ENCODE measurements at regions not wholly inside any gene's neighbourhood (a gene's known extent, or its start where the extent isn't known, plus 50 kb on each side); places are given as distances from the start of the nearest gene placed in this dataset.

DNA sequence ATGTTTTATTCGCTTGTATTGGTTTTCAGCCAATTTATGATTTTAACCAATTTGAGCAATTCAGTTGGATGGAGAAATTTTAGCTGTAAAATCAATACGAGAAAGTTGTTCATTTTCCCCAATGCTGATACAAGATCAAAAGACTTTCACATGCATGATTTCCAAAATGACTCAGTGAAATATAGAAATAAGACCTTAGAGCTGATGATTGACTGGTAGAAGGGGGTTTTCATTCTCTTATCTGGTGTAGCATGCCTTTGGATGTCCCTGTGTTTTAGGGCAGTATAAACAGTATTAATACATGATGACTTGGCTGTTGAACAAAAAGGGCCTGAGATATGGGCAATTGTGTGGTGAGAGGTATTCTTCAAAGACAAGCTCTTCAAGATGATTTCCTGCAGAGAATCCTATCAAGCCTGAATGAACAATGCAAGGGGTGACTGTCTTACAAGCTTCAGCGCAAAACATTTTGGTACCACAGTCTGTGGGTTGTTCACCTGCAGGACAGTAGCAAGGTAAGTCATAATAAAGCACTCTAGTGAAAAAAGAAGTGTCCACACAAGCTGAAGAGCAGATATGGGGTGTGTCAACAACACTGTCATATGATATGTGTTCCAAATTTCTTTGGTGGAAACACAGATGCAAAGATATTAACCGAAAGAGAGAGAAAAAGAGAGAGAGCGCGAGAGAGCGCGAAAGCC lies 156.2 kb downstream of the TNFSF18 start:
- no peaks in the 10 kb centered on the region for H3K9me3 ChIP-seq (ENCODE audit: insufficient read depth in 2 of 2, low read depth in 1 of 2, low read length in 1 of 2)
- no peak overlapping the region for H2BK20ac ChIP-seq (ENCODE audit: low read length)
- no peaks in the 10 kb centered on the region for H3K79me1 ChIP-seq (ENCODE audit: low read depth, low read length)
- no peak overlapping the region for H3K9ac ChIP-seq (replicated peaks in 1 of 4; ENCODE audit: extremely low read depth in 1 of 4, low read depth in 3 of 4, low read length in 3 of 4)
- H2BK12ac ChIP-seq (ENCODE audit: low read depth, low read length): no peak overlapping the region
- no peak overlapping the region for H3K14ac ChIP-seq (ENCODE audit: insufficient read length)
- no peaks in the 10 kb centered on the region for H3K23me2 ChIP-seq (ENCODE audit: low read depth, low read length)
- H3K4me1 ChIP-seq (replicated peaks in 1 of 4; ENCODE audit: control insufficient read depth in 3 of 4, insufficient read depth in 4 of 4, low read length in 3 of 4): no peaks in the 10 kb centered on the region
- FAIRE-seq (no peak), DNase-seq (ENCODE audit: low read depth in 1 of 2, low spot score in 2 of 2) (no peak)
- H3K18ac ChIP-seq (ENCODE audit: extremely low read depth, low read length): no peak overlapping the region
- H3K4me2 ChIP-seq (ENCODE audit: insufficient read depth in 1 of 2, low read depth in 2 of 2, low read length in 2 of 2): no peak overlapping the region
- no peak overlapping the region for H4K8ac ChIP-seq (ENCODE audit: extremely low read depth, insufficient read depth, low read length)
- H4K20me1 ChIP-seq (replicated peaks in 1 of 2; ENCODE audit: control insufficient read depth in 1 of 2, insufficient read depth in 2 of 2, low read length in 2 of 2): no peaks in the 10 kb centered on the region
- H4K91ac ChIP-seq (replicated peaks; ENCODE audit: insufficient read length, low read length): no peak overlapping the region
- no peak overlapping the region for H4K5ac ChIP-seq (ENCODE audit: insufficient read length, low read depth, low read length)
- no peak overlapping the region for H3K4me3 ChIP-seq (ENCODE audit: extremely low read depth in 1 of 4, insufficient read depth in 2 of 4, low read depth in 3 of 4, low read length in 4 of 4)
- no peak overlapping the region for H2BK5ac ChIP-seq (ENCODE audit: low read depth, low read length)
- H2AK5ac ChIP-seq (ENCODE audit: low read depth, low read length): no peak overlapping the region
- H3K4ac ChIP-seq (replicated peaks; ENCODE audit: insufficient read length, low read depth, low read length): no peak overlapping the region
- WGBS, 2 experiments (ENCODE audit: extremely low coverage in 1 of 2, insufficient coverage in 1 of 2, insufficient read length in 1 of 2, insufficient replicate concordance in 2 of 2, low coverage in 1 of 2, low lambda C conversion rate in 2 of 2, missing lambda C conversion rate in 1 of 2): 80% methylated on average over 8 of the region's 8 CpGs; no CpG with 5 or more reads in 1 of the 2 experiments
- no peak overlapping the region for H3K56ac ChIP-seq (replicated peaks; ENCODE audit: insufficient read length, low read depth, low read length)
- CTCF ChIA-PET (ENCODE audit: partially characterized antibody): interaction anchor here (0.6 to 1.1 kb wide), 4 partner anchors 71 to 464 kb away, joined by 3 read pairs; no protein-coding TSS in a partner anchor
- H2BK15ac ChIP-seq (ENCODE audit: low read length): no peak overlapping the region
- H3K27ac ChIP-seq (ENCODE audit: low read depth, low read length): no peak overlapping the region
- H3K23ac ChIP-seq (ENCODE audit: insufficient read length): no peak overlapping the region
- no peaks in the 10 kb centered on the region for H3K36me3 ChIP-seq (ENCODE audit: control insufficient read depth in 2 of 4, insufficient read depth in 4 of 4, low read length in 3 of 4)
- no peak overlapping the region for H2BK120ac ChIP-seq (replicated peaks; ENCODE audit: low read depth, low read length)
- no peaks in the 10 kb centered on the region for H3K79me2 ChIP-seq (ENCODE audit: control insufficient read depth in 1 of 2, insufficient read depth in 2 of 2, low read length in 2 of 2)
- POLR2A ChIA-PET (ENCODE audit: partially characterized antibody): no interaction called here
- H3K27me3 ChIP-seq (replicated peaks in 1 of 4; ENCODE audit: control insufficient read depth in 3 of 4, extremely low read depth in 1 of 4, insufficient read depth in 3 of 4, low read length in 3 of 4): no peaks in the 10 kb centered on the region
- H2AFZ ChIP-seq (ENCODE audit: low read length): no peak overlapping the region
- no peak for TF ChIP-seq CREB1 (IDR thresholded peaks at IDR 0.05)
- TF ChIP-seq CEBPB (IDR thresholded peaks at IDR 0.05; ENCODE audit: low read depth, low read length): no peak
- no peak for TF ChIP-seq TAF1 (IDR thresholded peaks at IDR 0.05; ENCODE audit: low read depth, low read length)
- no peak for TF ChIP-seq PHF8 (conservative IDR thresholded peaks at IDR 0.05; ENCODE audit: low read depth, low read length)
- TF ChIP-seq MAFK (IDR thresholded peaks at IDR 0.05; ENCODE audit: low read depth, low read length): no peak
- TF ChIP-seq TEAD4 (IDR thresholded peaks at IDR 0.05; ENCODE audit: low read depth, low read length): no peak
- no peak for TF ChIP-seq POLR2A (IDR thresholded peaks at IDR 0.05; ENCODE audit: control extremely low read depth in 1 of 2, low read depth in 2 of 2, low read length in 2 of 2)
- TF ChIP-seq EGR1 (IDR thresholded peaks at IDR 0.05; ENCODE audit: borderline replicate concordance, low read depth, low read length): no peak
- TF ChIP-seq TAF7 (optimal IDR thresholded peaks at IDR 0.05; ENCODE audit: borderline replicate concordance, low read depth, low read length): no peak
- TF ChIP-seq NRF1 (IDR thresholded peaks at IDR 0.05; ENCODE audit: low read depth, low read length): no peak
- TF ChIP-seq, protein P1, sequence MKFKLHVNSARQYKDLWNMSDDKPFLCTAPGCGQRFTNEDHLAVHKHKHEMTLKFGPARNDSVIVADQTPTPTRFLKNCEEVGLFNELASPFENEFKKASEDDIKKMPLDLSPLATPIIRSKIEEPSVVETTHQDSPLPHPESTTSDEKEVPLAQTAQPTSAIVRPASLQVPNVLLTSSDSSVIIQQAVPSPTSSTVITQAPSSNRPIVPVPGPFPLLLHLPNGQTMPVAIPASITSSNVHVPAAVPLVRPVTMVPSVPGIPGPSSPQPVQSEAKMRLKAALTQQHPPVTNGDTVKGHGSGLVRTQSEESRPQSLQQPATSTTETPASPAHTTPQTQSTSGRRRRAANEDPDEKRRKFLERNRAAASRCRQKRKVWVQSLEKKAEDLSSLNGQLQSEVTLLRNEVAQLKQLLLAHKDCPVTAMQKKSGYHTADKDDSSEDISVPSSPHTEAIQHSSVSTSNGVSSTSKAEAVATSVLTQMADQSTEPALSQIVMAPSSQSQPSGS (IDR thresholded peaks at IDR 0.05; ENCODE audit: low read length): no peak
- TF ChIP-seq SAP30 (IDR thresholded peaks at IDR 0.05; ENCODE audit: insufficient read depth, insufficient replicate concordance, low read length): no peak
- no peak for TF ChIP-seq SIRT6 (IDR thresholded peaks at IDR 0.05; ENCODE audit: low read length)
- no peak for TF ChIP-seq KDM4A (IDR thresholded peaks at IDR 0.05; ENCODE audit: low read depth, low read length, severe bottlenecking)

All from H1 (cell line).